AG09319 (cell line): ENCODE measurements at regions not wholly inside any gene's neighbourhood (a gene's known extent, or its start where the extent isn't known, plus 50 kb on each side); places are given as distances from the start of the nearest gene placed in this dataset.

Experiments used
- DNase-seq: peaks from one replicate; pipeline ENCODE4 v3.0.0-alpha.2; 2010; ENCODE audit warnings: low read depth; ENCODE audit errors: extremely low read depth
- TF ChIP-seq, protein P1 (sequence below): IDR thresholded peaks from 2 replicates; pipeline ENCODE4 v1.5.1; 2011; ENCODE audit warnings: low read depth, mild to moderate bottlenecking, inconsistent platforms, low read length, moderate library complexity

DNA sequence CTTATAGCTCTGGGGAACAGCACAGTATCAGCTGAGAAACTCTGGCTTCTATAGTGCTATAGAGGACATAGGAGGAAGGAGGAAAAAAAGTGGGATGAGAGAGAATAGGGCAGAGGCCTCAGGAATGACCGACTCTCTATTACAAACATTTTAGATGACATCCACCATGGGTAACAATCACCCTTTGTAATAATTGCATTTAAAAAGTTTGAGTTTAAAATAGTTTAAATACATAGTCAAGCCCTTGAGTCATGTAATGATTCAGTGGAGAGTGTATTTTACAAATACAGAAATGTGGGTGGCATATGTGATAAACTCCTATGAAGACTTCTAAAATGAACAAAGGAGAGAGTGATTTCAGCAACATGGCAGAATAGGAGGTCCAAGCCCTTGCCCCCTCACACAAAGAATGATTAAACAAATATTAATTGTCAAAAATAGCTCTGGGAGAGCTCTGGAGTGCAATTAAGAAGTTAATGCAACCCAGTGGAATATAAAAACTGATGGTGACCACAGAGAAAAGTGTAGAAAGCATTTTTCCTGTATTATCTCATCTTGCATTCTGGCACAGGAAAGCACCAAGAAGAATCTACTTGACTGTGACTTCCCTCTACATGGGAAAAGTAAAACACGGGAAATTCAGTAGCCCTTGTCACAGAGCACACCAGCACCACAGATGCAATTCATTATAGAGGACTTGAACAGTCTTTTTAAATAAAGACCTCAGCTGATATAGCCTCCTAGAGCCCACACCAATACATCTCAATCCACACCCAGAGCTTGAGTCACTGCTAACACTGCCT, 569.0 kb upstream of the SORCS1 start:
- TF ChIP-seq, protein P1, sequence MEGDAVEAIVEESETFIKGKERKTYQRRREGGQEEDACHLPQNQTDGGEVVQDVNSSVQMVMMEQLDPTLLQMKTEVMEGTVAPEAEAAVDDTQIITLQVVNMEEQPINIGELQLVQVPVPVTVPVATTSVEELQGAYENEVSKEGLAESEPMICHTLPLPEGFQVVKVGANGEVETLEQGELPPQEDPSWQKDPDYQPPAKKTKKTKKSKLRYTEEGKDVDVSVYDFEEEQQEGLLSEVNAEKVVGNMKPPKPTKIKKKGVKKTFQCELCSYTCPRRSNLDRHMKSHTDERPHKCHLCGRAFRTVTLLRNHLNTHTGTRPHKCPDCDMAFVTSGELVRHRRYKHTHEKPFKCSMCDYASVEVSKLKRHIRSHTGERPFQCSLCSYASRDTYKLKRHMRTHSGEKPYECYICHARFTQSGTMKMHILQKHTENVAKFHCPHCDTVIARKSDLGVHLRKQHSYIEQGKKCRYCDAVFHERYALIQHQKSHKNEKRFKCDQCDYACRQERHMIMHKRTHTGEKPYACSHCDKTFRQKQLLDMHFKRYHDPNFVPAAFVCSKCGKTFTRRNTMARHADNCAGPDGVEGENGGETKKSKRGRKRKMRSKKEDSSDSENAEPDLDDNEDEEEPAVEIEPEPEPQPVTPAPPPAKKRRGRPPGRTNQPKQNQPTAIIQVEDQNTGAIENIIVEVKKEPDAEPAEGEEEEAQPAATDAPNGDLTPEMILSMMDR: no peak
- DNase-seq: no peak

DNA sequence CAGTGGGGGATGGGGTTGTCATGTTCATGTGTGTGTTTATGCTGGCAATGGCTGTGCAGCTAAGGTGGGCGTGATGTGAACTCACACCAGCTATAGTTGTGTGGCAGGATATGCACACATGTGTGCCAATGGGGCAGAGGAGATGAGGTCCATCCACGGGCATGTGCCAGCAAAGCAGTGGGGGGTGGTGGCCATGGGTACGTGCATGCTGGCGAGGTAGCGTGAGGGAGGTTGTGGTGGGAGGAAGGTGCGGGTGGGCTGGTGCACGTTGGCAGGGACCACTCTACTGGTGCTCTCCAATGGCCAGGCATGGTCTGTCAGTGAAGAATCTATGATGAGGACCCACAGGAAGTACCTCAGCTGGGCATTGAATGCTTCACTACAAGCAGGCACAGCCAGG, 567.5 kb upstream of the SORCS1 start:
- TF ChIP-seq, protein P1: no peak
- DNase-seq: no peak

DNA sequence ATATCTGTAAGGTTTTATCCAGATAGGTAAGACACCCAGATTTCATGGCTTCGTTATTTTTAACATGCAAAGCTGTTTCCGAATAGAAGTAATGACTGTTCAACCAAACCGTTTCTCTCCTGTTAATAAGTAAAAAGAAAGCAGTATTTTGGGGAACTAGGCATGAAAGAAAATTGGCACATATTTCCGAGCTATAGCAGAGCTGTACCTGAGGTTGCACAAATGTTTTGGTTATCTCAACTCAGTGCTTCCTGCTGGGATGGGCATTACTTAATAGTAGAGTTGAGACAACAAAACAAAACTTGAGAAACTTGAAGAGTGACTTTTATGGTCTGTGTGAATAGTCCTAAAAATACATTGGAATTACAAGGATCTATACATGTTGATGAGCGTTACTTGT, 564.3 kb upstream of the SORCS1 start:
- DNase-seq: no peak

DNA sequence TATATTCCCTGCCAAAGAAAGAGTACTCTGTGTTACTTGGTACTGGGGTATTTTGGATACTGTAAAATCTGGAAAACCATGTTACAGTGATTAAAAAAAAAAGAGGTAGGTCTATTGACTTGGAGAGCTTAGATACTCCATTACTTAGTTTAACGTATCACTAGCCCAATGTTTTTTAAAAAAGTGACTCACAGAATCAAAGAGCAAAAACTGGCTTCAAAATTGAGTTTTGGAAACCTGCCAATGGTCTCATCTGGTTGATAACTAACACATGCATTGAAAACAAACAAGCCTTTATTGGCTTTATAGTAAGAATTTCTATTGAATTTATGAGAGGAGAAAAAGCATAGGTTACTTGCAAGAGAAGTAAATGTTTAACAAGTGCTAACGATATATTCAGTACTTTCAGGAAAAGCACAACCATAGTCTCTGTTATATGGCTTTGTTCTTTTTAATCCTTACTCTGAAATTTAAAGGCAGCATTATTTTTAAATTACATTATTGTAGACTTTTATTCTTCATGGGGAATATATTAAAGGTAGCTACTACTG, 563.3 kb upstream of the SORCS1 start:
- TF ChIP-seq, protein P1: no peak
- peak; percentile 41 for DNase-seq

More for the DNA sequence above, 564.3 kb upstream of the SORCS1 start:
- TF ChIP-seq, protein P1: no peak

DNA sequence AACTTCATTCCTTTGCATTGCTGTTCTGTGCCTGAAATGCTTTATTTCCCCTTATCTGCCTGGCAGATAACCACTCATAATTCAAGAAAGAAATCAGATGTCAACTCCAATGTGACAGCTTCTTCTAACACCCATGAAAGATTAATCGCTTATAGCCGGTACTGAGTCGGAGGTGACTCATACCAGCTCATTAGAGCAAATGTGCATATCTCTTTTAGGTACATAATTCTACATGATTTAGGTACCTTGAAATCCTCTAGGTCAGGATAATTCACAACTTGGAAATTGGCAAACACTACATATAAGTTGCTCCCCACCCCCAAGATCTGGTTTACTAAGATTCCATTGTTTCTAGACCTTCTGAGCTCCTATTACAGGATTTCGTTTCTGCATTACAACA, 554.4 kb upstream of the SORCS1 start:
- DNase-seq: no peak
- TF ChIP-seq, protein P1: no peak

DNA sequence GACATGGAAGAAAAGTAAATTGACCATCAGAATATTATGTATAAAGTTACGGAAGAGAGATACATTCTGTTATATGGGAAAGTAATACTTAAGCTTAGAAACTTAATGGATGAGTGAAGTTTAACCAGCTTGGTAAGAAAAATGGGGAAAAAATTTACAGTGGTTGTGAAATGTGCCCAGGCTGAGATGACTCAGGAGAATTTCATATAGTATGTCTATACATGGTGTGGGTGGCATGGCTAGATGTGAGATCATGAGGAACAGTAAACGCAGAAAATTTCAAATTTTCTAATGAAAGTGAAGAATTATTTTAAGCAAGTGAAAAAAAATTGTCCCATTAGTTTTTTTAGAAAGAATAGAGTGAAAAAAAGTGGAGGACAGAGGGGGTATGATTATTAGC, 552.5 kb upstream of the SORCS1 start:
- TF ChIP-seq, protein P1: no peak
- DNase-seq: no peak

DNA sequence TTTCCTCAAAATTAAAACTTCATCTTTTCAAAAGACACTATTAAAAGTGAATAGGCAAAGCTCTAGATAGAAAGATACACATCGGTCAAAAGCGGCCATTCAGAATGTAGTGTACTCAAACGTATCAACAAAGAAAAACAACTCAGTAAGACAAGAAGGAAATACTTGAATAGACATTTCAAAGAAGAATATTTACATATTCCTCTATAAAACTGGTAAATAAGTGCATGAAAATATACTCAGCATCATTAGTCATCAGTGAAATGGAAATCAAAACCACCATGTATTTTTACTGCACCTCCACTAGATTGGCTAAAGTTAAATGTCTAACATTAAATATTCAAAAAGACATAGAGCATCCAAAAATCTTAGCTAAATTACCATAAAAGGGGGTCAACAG, 551.1 kb upstream of the SORCS1 start:
- TF ChIP-seq, protein P1: no peak
- DNase-seq: no peak
